HL-60/S4 (cell line): ENCODE measurements at regions not wholly inside any gene's neighbourhood (a gene's known extent, or its start where the extent isn't known, plus 50 kb on each side); places are given as distances from the start of the nearest gene placed in this dataset.
"Not testable (repeated sequence)": the region's sequence is repeated elsewhere in the genome, so short reads cannot be mapped to it uniquely, and the experiment has no call there.

ENCODE experiments used
- in situ Hi-C: fragments of 300-500 bp; cut with MboI; formaldehyde crosslinking; loops from 2 replicates; pipeline ENCODE4 v1.14.3; 2022; ENCODE audit warnings: low sequenced_read_pairs

DNA sequence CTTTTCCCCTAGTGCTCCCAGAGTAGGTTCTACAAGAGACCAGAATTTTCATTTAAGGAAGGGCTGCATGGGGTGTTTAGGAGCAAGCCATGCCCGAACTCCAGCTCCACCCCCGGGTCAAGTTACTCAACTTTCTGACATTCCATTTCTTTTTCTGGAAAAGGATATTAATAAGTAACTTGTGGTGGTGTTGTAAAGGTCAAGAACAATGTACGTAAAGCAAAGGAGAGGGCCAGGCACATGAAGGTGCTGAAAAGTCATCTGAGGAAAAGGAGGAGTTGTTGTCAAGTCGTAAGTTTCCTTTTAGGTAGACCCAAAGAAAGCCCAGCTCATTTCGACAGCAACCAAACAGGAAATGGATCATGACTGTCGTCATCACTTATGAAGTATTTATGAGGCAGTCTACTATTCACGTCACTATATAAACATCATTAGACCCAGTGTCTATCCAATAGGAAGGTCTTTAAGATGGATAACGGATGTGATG, 319.6 kb upstream of the IL12A start:
- in situ Hi-C loops, result no loop called here

DNA sequence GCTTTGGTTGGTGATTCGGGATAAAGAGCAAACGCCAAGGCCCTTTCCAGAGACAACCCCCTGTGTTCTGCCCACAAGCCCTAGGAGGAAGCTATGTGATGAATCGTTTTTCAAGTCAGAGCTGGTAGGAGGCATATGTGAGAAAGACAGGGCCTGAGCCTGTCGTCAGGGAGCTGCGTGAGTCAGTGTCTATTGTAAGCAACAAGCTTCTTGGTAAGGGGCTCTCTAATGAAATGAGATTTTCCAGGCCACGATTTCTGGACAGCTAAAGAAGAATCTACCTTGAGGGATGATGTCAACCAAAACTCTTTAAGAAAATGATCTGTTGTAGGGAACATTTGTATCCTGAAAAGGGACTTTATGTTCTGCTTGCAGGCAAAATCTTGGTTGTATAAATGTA, 318.9 kb upstream of the IL12A start:
- in situ Hi-C loops, result no loop called here

DNA sequence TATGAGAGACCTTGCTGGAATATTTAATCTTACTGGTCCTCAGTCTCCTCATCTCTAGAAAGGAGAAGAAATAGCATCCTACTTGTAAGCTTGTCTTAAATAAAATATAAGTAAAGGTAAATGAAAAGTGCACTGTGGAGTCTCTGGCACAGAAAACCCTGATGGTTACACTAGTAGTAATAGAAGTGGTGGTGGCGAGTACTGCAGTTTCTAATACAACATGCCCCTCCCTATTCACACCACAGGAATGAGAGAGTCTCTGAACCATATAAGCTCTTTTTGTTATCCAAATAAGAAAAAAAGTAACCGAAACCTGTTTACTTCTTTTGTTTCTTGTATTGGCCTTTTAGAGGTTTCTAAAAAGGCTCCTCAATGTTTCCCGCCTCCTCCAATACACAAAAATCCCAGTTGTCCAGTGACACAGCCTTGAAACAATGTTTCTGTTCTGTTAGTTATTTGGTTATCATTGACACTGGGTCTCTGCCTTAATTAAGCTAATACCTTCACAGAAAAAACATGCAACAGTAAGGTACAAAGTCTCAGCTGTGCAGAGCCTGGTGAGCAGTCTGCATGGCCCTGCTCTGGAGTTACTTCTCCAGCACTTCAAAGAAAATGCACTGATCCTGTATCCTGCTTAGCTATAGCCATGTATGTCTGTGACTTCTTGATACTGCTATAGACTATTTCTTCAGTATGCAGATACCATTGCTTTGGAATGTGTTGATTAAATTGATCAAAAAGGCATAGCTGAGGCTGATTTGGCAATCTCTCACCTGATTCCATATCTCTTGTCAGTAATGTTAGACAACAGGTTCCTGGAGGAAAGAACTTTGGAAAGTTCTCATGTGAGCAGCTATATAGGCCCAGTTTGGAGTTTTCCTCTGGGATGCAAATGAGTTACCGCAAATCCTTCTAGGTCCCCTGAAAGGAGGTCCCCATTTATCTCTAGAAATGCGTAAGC, 315.6 kb upstream of the IL12A start:
- in situ Hi-C loops, result no loop called here

DNA sequence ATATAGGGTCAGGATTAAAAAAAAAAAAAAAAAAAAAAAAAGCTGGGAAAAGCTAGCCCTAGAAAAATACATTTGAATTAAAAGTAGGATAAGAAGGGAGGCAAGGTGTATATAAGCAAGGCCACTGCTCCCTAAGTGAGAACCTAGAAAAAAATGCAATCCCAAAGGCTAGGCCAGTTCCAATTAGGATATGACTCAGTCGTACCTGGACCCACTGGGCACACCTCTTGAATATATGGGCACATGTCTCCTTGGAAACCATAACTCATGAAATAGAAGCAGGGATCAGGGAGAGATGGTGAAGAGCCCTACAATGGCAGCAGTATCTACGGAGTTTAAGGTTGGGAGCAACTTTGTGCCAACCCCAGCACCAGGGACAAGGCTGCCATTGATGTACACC, 314.1 kb upstream of the IL12A start:
- in situ Hi-C loops, result no loop called here

DNA sequence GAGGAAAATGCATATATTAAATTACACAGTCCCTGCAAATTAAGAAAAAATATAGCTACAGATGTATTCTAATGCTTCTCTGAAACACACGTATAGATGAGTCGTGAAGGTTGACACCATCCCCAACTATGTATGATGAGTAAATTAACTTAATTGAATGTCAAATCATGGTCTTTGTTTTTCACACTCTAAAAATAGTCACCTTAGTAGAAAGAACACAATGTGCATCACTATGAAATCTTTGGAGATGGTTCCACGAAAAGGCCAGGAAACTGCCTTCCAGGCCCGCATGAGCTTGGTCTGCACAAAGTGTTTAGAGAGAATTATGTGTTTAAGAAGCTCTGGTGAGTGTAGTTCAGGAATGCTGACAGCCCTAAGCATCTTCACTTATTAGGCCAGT, 313.4 kb upstream of the IL12A start:
- in situ Hi-C loops, result no loop called here

DNA sequence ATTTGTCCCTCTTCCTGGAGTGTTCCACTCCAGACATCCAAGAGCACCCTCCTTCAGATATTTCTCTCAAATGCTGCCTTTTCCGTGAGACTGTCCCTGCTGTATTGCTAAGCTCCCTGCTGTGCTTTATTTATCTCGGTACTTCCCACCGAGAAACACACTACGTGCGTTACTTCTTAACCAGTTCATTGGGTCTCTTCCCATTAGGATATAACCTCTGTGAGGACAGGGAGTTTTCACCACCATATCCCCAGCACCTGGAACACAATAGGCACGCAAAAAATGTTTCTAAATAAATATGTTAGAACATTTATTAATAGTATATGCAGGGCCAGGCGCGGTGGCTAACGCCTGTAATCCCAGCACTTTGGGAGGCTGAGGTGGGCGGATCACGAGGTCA, 308.7 kb upstream of the IL12A start:
- in situ Hi-C loops, result no loop called here

DNA sequence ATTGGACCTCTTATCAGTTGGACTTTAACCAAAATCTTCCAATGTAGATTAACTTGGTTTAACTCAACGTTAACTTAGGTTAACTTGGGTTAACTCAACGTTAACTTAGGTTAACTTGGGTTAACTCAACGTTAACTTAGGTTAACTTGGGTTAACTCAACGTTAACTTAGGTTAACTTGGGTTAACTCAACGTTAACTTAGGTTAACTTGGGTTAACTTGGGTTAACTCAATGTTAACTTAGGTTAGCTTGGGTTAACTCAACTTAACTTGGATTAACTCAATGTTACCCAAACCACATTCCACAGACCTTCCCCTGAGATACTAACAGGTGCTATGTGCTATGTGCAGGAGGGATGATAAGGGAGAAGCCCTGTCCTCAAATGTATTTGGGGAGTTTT, 306.9 kb upstream of the IL12A start:
- in situ Hi-C loops, result not testable (repeated sequence)

DNA sequence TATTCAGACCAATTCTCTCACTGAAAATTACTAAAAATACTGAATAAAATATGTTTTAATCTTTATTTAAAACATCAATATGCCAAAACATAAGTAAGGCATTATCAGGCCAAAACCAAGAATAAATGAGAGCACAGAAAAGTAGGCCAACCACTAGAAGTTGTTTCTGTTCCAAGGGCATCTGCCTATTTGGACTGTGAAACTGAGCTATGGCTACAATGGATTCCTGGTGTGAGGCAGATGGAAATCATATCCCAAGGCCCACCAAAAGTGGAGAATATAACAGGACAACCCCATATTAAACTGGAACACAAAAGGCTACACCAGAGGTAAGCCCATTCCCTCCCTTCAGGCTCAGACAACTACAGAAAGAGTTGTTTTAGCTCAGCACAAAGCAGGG, 302.8 kb upstream of the IL12A start:
- in situ Hi-C loops, result no loop called here

DNA sequence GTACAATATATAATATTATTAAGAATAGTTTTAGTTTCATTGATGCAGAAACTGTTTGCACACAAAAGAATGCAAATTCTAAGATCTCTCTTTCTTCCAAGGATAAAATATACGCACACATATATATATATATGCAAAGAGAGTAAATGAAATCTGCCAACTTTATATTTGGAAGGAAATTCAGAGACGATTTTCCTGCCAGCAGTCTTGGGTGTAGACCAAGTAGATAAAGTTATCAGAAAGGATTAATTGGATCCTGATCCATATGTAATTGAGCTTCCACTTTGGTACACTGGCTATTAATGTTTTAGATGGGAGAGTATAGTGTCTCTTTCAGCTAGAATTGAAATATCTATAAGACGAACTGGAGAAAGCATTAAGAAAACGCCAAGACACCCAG, 295.4 kb upstream of the IL12A start:
- in situ Hi-C loops, result no loop called here

DNA sequence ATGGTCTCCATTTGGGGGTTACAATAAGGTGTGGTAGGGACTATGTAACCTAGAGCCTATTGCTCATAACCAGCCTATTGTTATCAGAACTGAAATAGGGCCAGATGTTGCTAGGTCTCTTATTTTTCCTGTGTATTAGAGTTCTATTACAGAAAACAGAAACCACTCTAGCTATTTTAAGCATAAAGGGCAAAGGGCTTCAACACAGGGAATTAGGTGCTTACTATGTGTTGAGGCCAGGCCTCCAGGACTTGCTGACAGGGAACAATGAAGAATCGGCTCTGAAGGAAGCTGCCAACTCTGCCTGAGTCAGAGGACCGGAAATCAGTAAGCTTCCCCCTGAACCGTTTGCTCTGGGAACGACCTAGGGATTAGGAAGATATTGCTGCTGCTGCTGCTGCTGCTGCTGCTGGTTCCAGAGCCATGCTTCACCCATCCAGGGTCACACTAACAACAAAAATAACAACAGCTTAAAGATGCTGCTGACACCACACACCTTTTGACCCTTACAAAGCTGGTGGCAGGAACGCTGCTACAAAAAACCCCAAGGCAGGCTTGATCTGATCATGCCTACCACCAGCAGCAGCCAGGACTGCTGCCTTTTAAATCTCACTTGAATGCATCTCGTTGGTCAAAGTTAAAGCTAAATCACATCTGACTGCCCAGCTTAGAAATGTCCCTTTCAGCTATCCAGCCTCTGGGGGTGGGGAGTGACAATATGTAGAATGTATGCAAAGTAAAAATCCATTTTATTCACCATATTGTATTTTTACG, 276.9 kb upstream of the IL12A start:
- in situ Hi-C loops, result no loop called here

DNA sequence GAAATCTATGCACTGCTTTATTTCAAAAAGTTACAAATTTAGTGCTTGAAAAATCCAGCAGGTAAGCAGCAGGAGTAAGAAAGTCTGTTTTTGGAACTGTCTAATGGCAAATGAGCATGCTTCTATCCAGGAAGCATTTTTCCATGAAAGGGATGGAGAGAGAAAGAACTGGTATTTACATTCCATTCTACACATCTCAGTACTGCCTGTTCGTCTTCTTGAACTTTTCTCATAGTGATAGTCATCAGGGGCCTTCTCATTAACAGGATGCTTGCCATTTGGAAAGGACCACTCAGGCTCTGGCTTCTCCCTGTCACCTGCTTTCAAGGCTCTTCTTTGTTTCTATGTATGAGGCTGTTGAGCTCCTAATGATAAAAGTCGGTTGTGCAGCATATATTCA, 267.3 kb upstream of the IL12A start:
- in situ Hi-C loops, result no loop called here

DNA sequence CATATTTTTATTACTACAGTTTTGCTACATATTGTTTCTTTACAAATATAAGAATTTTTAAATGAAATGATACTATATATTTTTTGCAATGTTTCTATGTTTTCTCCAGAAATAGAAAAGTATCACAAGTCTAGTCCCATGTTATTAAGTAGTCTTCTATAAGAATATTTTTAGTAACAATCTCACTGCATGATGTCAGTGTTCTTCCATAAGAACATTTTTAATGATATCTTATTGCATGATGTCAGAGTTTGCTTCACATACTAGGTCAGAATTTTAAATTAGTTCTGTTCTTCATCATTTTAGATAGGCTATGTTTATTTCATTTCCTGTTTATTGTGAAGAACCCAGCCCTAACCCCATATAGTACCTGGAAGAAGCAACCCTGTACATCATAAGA, 265.3 kb upstream of the IL12A start:
- in situ Hi-C loops, result no loop called here

DNA sequence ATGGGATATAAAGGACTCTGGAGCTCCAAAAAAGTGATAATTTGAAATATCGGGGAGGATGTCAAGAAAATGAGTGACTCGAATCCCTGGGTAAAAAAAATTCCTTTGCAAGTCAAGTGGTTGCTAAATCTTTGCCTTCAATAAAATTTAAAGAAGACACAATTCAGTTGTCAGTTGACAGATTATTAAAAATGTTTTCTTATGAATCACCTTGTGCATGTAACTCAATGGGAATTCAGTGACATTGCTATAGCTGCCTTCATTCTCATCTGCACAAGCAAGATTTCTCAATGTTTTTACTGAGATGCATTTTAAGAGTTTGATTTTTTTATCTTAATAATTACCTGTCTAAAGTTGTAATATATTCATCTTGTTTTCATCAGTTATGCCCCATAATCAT, 264.0 kb upstream of the IL12A start:
- in situ Hi-C loops, result no loop called here

DNA sequence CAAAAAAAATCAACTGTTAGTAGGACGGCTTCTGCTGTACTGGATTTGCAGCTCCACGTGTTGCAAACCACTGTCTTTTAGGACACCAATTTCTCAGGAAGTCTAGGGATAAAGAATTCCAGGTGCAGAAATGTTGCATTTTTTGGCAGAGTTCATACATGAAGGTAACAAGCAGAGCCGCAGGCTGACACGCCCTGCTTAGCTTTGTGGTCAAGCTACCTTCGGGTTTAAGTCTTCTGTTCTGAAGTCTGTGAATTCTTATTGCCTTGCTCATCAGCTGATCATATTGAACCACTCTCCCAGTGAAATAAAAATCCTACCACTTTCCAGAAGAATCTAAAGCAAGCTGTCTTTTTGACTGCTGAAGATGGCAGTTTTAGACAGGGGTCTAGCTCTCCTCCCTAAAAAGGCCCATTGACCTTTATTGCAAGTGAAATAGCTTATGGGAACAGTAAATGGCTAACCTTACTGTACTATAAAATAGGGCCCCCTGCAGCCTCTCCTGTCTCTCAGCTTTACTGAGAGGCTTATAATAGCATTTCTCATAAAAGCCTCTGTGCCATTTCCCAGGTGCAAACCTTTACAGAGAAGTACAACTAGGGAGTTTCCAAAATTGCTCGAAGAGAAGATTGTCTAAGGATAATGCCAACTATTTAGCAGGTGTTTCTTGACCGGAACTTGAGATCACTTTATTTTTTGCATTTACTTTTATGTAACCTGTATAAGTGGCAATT, 262.2 kb upstream of the IL12A start:
- in situ Hi-C loops, result no loop called here

DNA sequence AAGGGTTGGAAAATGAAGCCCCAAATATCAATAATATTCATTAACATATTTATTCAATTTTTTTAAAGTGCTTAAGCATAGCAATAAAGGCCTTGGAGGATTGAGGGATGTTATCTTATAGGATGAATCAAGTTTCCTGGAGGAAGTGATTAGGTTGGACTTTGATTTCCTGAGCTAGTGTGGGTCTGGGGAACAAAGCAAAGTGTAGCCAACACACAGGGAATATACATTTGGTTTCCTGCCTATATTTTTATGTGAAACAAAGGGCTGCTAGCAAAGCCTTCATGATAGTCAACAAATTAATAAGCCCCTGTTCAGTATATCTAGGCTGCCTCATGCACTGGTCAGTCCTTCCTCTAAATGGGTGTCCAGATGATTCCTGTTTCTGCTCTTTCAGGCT, 261.1 kb upstream of the IL12A start:
- in situ Hi-C loops, result no loop called here

DNA sequence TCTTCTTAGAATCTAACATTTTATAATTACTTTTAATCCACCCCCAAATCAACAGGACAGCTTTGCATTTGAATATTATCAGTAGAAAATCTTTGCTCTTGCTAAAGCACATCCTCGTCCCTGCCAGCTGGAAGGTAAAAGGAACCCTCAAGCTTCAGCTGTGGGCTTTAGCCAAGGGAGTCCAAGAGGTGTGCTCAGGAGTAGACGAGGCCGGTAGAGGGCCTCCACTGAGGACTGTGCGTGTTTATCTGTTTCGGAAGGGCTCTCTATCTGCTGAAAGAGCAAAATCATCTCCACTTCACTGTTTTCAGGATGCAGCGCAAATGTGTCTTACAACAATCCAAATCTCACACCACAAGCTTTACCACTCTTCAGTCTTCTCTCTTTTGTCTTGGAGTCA, 257.4 kb upstream of the IL12A start:
- in situ Hi-C loops, result no loop called here

DNA sequence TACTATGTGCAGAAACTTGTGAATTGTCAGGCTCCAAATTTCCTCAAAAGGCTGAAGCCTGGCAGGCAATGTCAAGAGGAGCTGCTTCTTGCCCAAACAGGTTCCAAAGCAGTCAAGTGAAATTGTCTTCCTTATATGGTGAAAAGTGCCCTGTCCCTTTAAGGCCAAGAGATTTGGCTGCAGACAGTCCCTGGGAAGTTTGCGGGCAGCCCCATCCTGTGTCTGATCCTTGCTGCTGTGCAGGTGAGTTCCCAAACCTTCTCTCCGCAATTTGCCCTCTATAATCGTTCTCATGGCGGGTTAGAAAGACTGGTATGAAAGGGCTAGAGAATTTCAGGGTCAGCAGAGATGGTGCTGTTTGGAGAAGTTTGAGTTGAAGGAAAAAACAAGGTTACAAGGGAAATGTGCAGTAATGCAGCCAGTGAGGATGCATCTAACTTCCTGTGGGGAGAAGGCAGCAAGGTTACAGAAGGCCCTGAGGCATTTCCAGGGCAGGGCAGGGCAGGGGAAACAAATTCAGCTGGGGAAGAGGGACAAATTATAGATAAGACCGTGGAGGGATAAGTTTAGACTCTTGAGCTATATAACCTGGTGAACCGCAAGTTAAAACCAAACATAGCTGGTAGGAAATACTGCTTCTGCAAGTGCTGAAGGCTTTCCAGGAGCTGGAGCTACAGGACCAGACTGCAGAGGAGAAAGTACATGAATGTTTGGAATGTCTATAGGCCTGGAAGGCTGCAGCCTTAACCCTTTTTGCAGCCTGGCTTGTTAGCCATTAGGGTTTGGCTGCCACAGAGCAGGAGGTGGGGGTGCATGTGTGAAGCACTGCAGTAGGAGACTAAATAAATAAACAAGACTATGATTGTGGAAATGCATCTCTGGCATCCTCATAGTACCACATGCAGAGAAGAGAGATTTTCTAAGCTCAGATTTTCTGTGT, 256.2 kb upstream of the IL12A start:
- in situ Hi-C loops, result no loop called here

DNA sequence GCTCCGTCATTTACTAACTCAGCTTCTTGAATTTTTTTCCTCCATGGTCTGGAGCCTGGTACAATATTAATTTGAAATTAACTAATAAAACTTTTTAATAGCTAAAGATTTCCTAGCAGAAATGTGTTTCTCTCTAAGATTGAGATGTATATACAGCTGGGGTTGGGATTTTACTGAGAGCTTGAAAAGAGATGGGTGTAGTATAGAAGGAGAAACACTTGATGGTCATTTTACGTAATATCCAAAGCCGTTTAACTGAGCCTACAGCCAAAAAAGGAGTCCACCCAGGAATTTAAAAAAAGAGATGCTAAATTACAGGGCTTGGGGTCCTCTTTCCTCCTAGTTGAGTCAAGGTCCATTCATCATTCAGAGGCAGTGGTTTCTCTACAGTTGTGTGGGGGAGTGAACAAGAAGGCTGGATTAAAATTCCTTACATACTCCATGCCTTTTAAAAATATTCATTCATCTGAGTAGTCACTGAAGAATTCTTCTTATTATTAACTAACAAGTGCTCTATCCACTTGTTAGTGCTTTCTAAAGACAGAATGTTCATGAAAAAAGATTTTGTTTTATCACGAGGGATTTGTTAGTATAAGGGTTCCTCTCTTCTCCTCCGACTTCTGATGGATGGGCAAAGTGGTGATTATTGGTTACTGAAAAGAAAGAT, 255.3 kb upstream of the IL12A start:
- in situ Hi-C loops, result no loop called here

DNA sequence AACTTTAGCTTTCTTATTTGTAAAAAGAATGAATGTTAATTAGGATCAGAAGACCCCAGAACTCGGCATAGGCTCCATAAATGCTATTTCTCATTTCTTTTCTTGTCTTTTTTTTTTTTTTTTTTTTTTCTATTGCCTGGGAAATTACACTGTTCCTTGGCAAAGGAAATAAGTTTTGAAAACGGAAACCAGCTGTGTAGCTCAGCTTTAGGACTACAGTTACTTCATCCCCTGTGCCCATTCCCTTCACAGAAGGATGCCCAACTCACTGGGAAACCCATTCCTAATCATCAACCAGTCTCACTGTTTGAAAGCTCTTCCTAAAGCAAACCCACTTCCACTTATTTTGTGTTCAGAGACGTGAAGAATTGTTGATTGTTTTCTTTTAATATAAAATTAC, 254.0 kb upstream of the IL12A start:
- in situ Hi-C loops, result no loop called here

DNA sequence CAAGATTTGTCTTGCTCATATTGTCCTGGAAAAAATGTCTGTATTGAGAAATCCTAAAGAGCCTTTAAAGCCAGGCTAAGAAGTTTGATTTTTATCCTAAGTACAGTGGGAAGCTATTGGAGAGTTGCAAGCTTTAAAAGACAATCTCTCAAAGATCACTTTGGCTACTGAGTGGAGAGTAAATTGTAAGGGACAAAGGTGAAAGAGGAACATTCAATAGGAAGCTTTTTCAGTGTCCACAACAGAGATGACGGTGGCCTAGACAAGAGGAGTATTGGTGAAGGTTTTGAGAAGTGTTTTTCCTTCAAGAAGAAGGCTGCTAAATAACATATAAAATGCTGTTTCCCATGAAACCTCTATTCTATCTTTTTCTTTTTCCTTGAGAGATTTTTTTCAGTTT, 249.5 kb upstream of the IL12A start:
- in situ Hi-C loops, result no loop called here
